Hepatocyte (in vitro differentiated cells): ENCODE measurements at regions not wholly inside any gene's neighbourhood (a gene's known extent, or its start where the extent isn't known, plus 50 kb on each side); places are given as distances from the start of the nearest gene placed in this dataset.
"Not testable (repeated sequence)": the region's sequence is repeated elsewhere in the genome, so short reads cannot be mapped to it uniquely, and the experiment has no call there.

Experiments
- DNase-seq: peaks from one replicate; pipeline ENCODE4 v3.0.0-alpha.2; 2016; ENCODE audit warnings: low spot score
- H2AFZ ChIP-seq: fragments of 200-600 bp; sonication (generic); 2 replicates; pipeline ENCODE4 v1.6.0; 2016; ENCODE audit warnings: antibody characterized with exemption, mild to moderate bottlenecking
- H3K27ac ChIP-seq: fragments of 200-600 bp; sonication (generic); 2 replicates; pipeline ENCODE4 v1.5.1; 2016; ENCODE audit warnings: mild to moderate bottlenecking
- H3K27me3 ChIP-seq: fragments of 200-600 bp; sonication (generic); 2 replicates; pipeline ENCODE4 v1.6.1; 2016
- H3K36me3 ChIP-seq: fragments of 200-600 bp; sonication (generic); replicated peaks from 2 replicates; pipeline ENCODE4 v1.5.1; 2016; ENCODE audit warnings: low read depth; ENCODE audit not compliant: insufficient read depth
- H3K4me1 ChIP-seq: fragments of 200-600 bp; sonication (generic); 2 replicates; pipeline ENCODE4 v1.5.1; 2016; ENCODE audit warnings: mild to moderate bottlenecking, moderate library complexity; ENCODE audit not compliant: insufficient read depth
- H3K4me2 ChIP-seq: fragments of 200-600 bp; sonication (generic); 2 replicates; pipeline ENCODE4 v1.6.0; 2016
- H3K4me3 ChIP-seq: fragments of 200-600 bp; sonication (generic); 2 replicates; pipeline ENCODE4 v1.5.1; 2016; ENCODE audit warnings: mild to moderate bottlenecking
- H3K79me2 ChIP-seq: fragments of 200-600 bp; sonication (generic); 2 replicates; pipeline ENCODE4 v1.6.0; 2017; ENCODE audit warnings: mild to moderate bottlenecking
- H3K9me2 ChIP-seq: fragments of 200-600 bp; sonication (generic); replicated peaks from 2 replicates; pipeline ENCODE4 v1.6.0; 2017; ENCODE audit warnings: mild to moderate bottlenecking; ENCODE audit not compliant: insufficient read depth
- H3K9me3 ChIP-seq: fragments of 200-600 bp; sonication (generic); 2 replicates; pipeline ENCODE4 v1.5.1; 2016; ENCODE audit warnings: low read depth, mild to moderate bottlenecking
- H4K20me1 ChIP-seq: fragments of 200-600 bp; sonication (generic); 2 replicates; pipeline ENCODE4 v1.6.0; 2016; ENCODE audit warnings: mild to moderate bottlenecking; ENCODE audit not compliant: insufficient read depth, poor library complexity, severe bottlenecking
- EZH2 ChIP-seq: fragments of 200-600 bp; sonication (generic); IDR thresholded peaks from 2 replicates; pipeline ENCODE4 v1.6.1; 2016; ENCODE audit warnings: antibody characterized with exemption, mild to moderate bottlenecking, borderline replicate concordance
- EZH2phosphoT487 ChIP-seq: fragments of 200-600 bp; sonication (generic); IDR thresholded peaks from one replicate; pipeline ENCODE4 v1.6.1; 2018; ENCODE audit warnings: antibody characterized with exemption, mild to moderate bottlenecking, low read depth, moderate library complexity; ENCODE audit not compliant: unreplicated experiment, severe bottlenecking
- WGBS: methylation state at CpG from one replicate; pipeline ENCODE4 v1.1.6; 2016; ENCODE audit warnings: low lambda C conversion rate; ENCODE audit errors: missing lambda C conversion rate; 5-methylcytosine and 5-hydroxymethylcytosine counted together
- TF ChIP-seq, protein P1 (sequence below): fragments of 200-600 bp; sonication (generic); IDR thresholded peaks from 2 replicates; pipeline ENCODE4 v1.5.1; 2016; ENCODE audit warnings: antibody characterized with exemption, mild to moderate bottlenecking; ENCODE audit not compliant: poor library complexity

DNA sequence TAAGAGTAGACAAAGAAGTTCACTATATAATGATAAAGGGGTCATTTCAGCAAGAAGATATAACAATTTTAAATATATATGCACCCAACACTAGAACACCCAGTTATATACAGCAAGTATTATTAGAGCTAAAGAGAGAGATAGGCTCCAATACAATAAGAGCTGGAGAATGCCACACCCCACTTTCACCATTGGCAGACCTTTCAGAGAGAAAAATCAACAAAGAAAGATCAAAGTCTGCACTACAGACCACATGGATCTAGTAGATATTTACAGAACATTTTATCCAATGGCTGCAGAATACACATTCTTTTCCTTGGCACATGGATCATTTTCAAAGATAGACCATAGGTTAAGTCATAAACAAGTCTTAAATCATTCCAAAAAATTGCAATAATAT is 479.7 kb upstream of the DIAPH2 start:
- Histone ChIP-seq H3K9me3 (no peaks in the 10 kb centered on the region), H3K36me3 (no peaks in the 10 kb centered on the region), H2AFZ (no peak overlapping the region), H3K79me2 (no peaks in the 10 kb centered on the region), H3K27ac (no peak overlapping the region), H3K9me2 (no peaks in the 10 kb centered on the region), H4K20me1 (no peaks in the 10 kb centered on the region), H3K4me2 (no peak overlapping the region), H3K4me3 (no peak overlapping the region), H3K27me3 (no peaks in the 10 kb centered on the region), H3K4me1 (no peaks in the 10 kb centered on the region)
- peak; percentile 8 for DNase-seq
- TF ChIP-seq EZH2phosphoT487 (no peak), EZH2 (no peak)
- TF ChIP-seq, protein P1, sequence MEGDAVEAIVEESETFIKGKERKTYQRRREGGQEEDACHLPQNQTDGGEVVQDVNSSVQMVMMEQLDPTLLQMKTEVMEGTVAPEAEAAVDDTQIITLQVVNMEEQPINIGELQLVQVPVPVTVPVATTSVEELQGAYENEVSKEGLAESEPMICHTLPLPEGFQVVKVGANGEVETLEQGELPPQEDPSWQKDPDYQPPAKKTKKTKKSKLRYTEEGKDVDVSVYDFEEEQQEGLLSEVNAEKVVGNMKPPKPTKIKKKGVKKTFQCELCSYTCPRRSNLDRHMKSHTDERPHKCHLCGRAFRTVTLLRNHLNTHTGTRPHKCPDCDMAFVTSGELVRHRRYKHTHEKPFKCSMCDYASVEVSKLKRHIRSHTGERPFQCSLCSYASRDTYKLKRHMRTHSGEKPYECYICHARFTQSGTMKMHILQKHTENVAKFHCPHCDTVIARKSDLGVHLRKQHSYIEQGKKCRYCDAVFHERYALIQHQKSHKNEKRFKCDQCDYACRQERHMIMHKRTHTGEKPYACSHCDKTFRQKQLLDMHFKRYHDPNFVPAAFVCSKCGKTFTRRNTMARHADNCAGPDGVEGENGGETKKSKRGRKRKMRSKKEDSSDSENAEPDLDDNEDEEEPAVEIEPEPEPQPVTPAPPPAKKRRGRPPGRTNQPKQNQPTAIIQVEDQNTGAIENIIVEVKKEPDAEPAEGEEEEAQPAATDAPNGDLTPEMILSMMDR: no peak

DNA sequence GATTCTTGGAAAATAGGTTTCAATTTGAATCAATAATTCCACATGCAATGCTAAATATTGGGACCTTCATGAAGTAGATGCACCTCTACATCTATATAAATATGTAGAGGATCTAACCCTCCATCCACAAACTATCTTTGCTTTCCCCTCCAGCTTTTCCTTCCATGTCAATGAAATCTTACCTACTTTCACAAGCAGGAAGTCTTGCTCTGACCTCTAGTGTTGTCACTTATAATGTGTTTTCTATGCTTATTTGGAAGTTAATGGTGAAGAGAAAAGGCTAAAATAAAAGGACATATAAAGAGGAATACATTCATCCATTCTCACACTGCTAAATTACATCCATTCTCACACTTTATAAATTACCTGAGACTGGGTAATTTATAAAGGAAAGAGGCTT is 472.7 kb upstream of the DIAPH2 start:
- Histone ChIP-seq H4K20me1 (no peaks in the 10 kb centered on the region), H3K27me3 (no peaks in the 10 kb centered on the region), H3K9me2 (no peaks in the 10 kb centered on the region), H3K36me3 (no peaks in the 10 kb centered on the region), H3K27ac (no peak overlapping the region), H3K9me3 (no peaks in the 10 kb centered on the region), H3K79me2 (no peaks in the 10 kb centered on the region), H3K4me3 (no peak overlapping the region), H3K4me2 (no peak overlapping the region), H3K4me1 (no peaks in the 10 kb centered on the region), H2AFZ (no peak overlapping the region)
- no peak for TF ChIP-seq EZH2phosphoT487
- TF ChIP-seq, protein P1: no peak
- TF ChIP-seq EZH2: no peak
- no peak for DNase-seq

GRCh38 chrX:96214681-96215080 is 470.0 kb upstream of the DIAPH2 start:
- not testable (repeated sequence) for DNase-seq, H4K20me1 ChIP-seq, H3K9me2 ChIP-seq, H3K4me3 ChIP-seq, H3K79me2 ChIP-seq, H3K27ac ChIP-seq, H3K9me3 ChIP-seq, H3K4me2 ChIP-seq, H3K36me3 ChIP-seq, H3K4me1 ChIP-seq, H3K27me3 ChIP-seq, H2AFZ ChIP-seq
- WGBS: 79% methylated on average over 4 of the region's 4 CpGs

- Histone ChIP-seq H3K9me2 (no peaks in the 10 kb centered on the region), H2AFZ (no peak overlapping the region), H3K9me3 (no peaks in the 10 kb centered on the region), H3K4me2 (no peak overlapping the region), H3K4me1 (no peaks in the 10 kb centered on the region), H3K27ac (no peak overlapping the region), H3K27me3 (no peaks in the 10 kb centered on the region), H3K79me2 (no peaks in the 10 kb centered on the region), H3K4me3 (no peak overlapping the region), H4K20me1 (no peaks in the 10 kb centered on the region), H3K36me3 (no peaks in the 10 kb centered on the region)
- DNase-seq: no peak
- WGBS: 76% methylated on average over 3 of the region's 3 CpGs
- TF ChIP-seq EZH2phosphoT487: no peak
- no peak for TF ChIP-seq EZH2
- TF ChIP-seq, protein P1: no peak
Measured at GRCh38 chrX:96224279-96224678, 460.4 kb upstream of the DIAPH2 start.
